GM19452 (cell line): ENCODE measurements at regions not wholly inside any gene's neighbourhood (a gene's known extent, or its start where the extent isn't known, plus 50 kb on each side); places are given as distances from the start of the nearest gene placed in this dataset.

Source experiments
- ATAC-seq: cut with Tn5 transposase; IDR thresholded peaks from one replicate; pipeline ENCODE4 v1.9.1; 2021; ENCODE audit not compliant: unreplicated experiment

- no peak for ATAC-seq
Measured at GRCh38 chr14:76974365-76974764, 54.1 kb downstream of the IRF2BPL start.

GRCh38 chr14:76971549-76971948, 57.0 kb downstream of the IRF2BPL start:
- ATAC-seq = no peak

GRCh38 chr14:76968621-76969063, 59.9 kb downstream of the IRF2BPL start:
- no peak for ATAC-seq

- ATAC-seq = no peak
Measured at GRCh38 chr14:76967788-76968187, 60.7 kb downstream of the IRF2BPL start.

GRCh38 chr14:76965232-76965631, 63.3 kb downstream of the IRF2BPL start:
- no peak for ATAC-seq

- no peak for ATAC-seq
Measured at GRCh38 chr14:76964695-76965094, 63.8 kb downstream of the IRF2BPL start.

GRCh38 chr14:76963372-76963771, 65.1 kb downstream of the IRF2BPL start:
- ATAC-seq = no peak

GRCh38 chr14:76962303-76962660, 66.2 kb downstream of the IRF2BPL start:
- no peak for ATAC-seq

GRCh38 chr14:76961631-76962302, 66.7 kb downstream of the IRF2BPL start:
- ATAC-seq = peak; percentile 78

GRCh38 chr14:76958980-76959710, 69.4 kb downstream of the IRF2BPL start:
- ATAC-seq = peak; percentile 33

- ATAC-seq = no peak
Measured at GRCh38 chr14:76958020-76958979, 70.2 kb downstream of the IRF2BPL start.

GRCh38 chr14:76957224-76957891, 71.2 kb downstream of the IRF2BPL start:
- no peak for ATAC-seq

GRCh38 chr14:76956316-76957090, 72.0 kb downstream of the IRF2BPL start:
- peak; percentile 32 for ATAC-seq

- peak; percentile 37 for ATAC-seq
Measured at GRCh38 chr14:76955575-76956315, 72.8 kb downstream of the IRF2BPL start.

GRCh38 chr14:76954394-76955190, 73.9 kb downstream of the IRF2BPL start:
- no peak for ATAC-seq

- no peak for ATAC-seq
Measured at GRCh38 chr14:76953311-76953945, 75.1 kb downstream of the IRF2BPL start.

- ATAC-seq = no peak
Measured at GRCh38 chr14:76951166-76951565, 77.3 kb downstream of the IRF2BPL start.
